Prostate gland (tissue), 2 donors: ENCODE measurements at regions not wholly inside any gene's neighbourhood (a gene's known extent, or its start where the extent isn't known, plus 50 kb on each side); places are given as distances from the start of the nearest gene placed in this dataset.

Experiments used
- DNase-seq: peaks from one replicate; pipeline ENCODE4 v3.0.0-alpha.2; 2019; ENCODE audit warnings: low spot score
- H3K27ac ChIP-seq, 2 donors: fragments of 200-600 bp; sonication (generic); 2 replicates each; pipeline ENCODE4 v1.5.1; 2017 to 2019
- H3K27me3 ChIP-seq: fragments of 200-600 bp; sonication (generic); replicated peaks from 2 replicates; pipeline ENCODE4 v1.5.1; 2019; ENCODE audit not compliant: insufficient read depth
- H3K36me3 ChIP-seq, 2 donors: fragments of 200-600 bp; sonication (generic); 1 replicate in 1 of 2; 2 replicates in 1 of 2; pipeline versions ENCODE4 v1.5.1 to v1.8.1; 2017 to 2019
- H3K4me1 ChIP-seq: fragments of 200-600 bp; sonication (generic); replicated peaks from 2 replicates; pipeline ENCODE4 v1.5.1; 2019
- H3K4me3 ChIP-seq, 2 donors: fragments of 200-600 bp; sonication (generic); 2 replicates each; pipeline ENCODE4 v1.5.1; 2017 to 2019
- H3K9me3 ChIP-seq: fragments of 200-600 bp; sonication (generic); 2 replicates; pipeline ENCODE4 v1.5.1; 2017
- POLR2A ChIP-seq: fragments of 450-650 bp; IDR thresholded peaks from one replicate; pipeline ENCODE4 v1.6.1; 2016; ENCODE audit warnings: antibody characterized with exemption, mild to moderate bottlenecking
- POLR2AphosphoS5 ChIP-seq: sonication (generic); formaldehyde crosslinking; IDR thresholded peaks from one replicate; pipeline ENCODE4 v1.6.1; 2017; ENCODE audit warnings: antibody characterized with exemption
- WGBS: methylation state at CpG from one replicate; pipeline ENCODE4 v1.1.5; 2018; 5-methylcytosine and 5-hydroxymethylcytosine counted together
- intact Hi-C: fragments of 100-400 bp; cut with DNase I; formaldehyde crosslinking; loops from one replicate; pipeline ENCODE4 v1.14.2; 2022
- TF ChIP-seq, protein P1 (sequence below), 4 experiments: fragments of 200-600 bp in 2 of 4; fragments of 450-650 bp in 2 of 4; sonication (generic) in 2 of 4; IDR thresholded peaks; 1 replicate in 3 of 4; 2 replicates in 1 of 4; pipeline ENCODE4 v1.5.1; 2016 to 2019; ENCODE audit warnings: antibody characterized with exemption in 4 of 4, mild to moderate bottlenecking in 2 of 4, moderate library complexity in 2 of 4

DNA sequence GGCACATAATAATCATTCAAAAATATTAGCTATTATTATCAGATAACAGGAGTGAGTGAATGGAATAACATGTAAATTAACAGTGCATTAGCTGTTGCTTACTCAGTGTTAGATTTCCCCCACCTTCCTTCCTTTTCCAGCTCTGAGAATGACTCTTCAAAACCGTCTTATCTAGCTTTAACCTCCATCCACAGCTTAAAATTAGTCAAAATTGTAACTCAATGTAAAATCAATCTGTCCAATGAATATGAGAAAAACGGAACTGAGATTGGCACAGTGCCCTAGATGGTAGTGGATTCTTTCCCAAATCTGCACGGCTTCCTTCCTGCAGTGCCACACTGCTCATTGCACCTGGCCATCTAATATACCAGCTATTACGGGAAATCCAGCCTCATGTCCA is 156.8 kb upstream of the BDNF start:
- TF ChIP-seq POLR2A (no peak), POLR2AphosphoS5 (no peak)
- TF ChIP-seq, protein P1, sequence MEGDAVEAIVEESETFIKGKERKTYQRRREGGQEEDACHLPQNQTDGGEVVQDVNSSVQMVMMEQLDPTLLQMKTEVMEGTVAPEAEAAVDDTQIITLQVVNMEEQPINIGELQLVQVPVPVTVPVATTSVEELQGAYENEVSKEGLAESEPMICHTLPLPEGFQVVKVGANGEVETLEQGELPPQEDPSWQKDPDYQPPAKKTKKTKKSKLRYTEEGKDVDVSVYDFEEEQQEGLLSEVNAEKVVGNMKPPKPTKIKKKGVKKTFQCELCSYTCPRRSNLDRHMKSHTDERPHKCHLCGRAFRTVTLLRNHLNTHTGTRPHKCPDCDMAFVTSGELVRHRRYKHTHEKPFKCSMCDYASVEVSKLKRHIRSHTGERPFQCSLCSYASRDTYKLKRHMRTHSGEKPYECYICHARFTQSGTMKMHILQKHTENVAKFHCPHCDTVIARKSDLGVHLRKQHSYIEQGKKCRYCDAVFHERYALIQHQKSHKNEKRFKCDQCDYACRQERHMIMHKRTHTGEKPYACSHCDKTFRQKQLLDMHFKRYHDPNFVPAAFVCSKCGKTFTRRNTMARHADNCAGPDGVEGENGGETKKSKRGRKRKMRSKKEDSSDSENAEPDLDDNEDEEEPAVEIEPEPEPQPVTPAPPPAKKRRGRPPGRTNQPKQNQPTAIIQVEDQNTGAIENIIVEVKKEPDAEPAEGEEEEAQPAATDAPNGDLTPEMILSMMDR (IDR thresholded peaks at IDR 0.05): no peak
- H3K27me3 ChIP-seq: no peaks in the 10 kb centered on the region
- intact Hi-C loops: no loop called here
- H3K9me3 ChIP-seq: no peaks in the 10 kb centered on the region
- no peak for DNase-seq
- no peaks in the 10 kb centered on the region for H3K36me3 ChIP-seq
- no peak overlapping the region for H3K27ac ChIP-seq
- WGBS: 53% methylated on average over 4 of the region's 4 CpGs
- no peak overlapping the region for H3K4me3 ChIP-seq
- no peaks in the 10 kb centered on the region for H3K4me1 ChIP-seq

DNA sequence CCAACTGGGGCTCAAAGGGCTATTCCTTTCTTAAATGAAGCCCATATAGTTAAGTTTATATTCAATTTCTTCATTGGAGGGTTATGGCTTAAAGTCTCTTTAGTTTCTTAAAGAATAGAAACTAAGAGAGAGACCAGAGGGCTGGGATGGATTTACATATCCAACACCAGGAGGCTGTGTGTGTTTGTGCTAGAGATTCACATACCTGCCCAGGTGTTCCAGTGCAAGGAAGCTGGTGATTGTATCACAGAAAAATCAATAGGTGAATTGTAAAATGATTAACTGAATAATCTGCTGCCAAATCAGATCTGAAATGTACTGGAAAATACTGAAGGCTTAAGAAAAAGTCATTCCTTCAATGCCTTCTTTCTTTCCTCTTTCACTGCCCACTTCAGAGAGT is 148.2 kb upstream of the BDNF start:
- H3K27me3 ChIP-seq: no peaks in the 10 kb centered on the region
- H3K27ac ChIP-seq: no peak overlapping the region
- TF ChIP-seq POLR2A (no peak), POLR2AphosphoS5 (no peak)
- TF ChIP-seq, protein P1 (IDR thresholded peaks at IDR 0.05): no peak
- intact Hi-C loops: no loop called here
- no peaks in the 10 kb centered on the region for H3K9me3 ChIP-seq
- no peaks in the 10 kb centered on the region for H3K4me1 ChIP-seq
- no peak overlapping the region for H3K4me3 ChIP-seq
- DNase-seq: no peak
- H3K36me3 ChIP-seq: no peaks in the 10 kb centered on the region

DNA sequence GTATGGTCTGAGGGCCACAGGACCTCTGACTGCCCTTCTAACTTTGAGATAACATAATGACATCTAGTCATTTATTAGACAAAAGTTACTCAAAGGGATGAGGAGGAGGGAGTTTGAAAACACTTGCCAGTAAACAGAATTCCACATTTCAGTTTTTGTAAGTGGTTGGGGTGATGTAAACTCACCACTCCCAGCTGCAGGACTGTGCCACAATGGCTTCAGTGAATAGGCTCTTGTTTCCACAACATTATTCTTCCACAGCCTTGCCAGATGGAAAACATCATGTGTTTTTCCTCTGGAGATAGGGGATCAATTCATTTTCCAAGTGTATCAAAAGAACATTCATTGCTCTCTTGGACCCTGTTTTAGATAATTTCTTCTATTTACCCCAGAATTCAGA is 147.2 kb upstream of the BDNF start:
- TF ChIP-seq POLR2A (no peak), POLR2AphosphoS5 (no peak)
- TF ChIP-seq, protein P1 (IDR thresholded peaks at IDR 0.05): no peak
- Histone ChIP-seq H3K9me3 (no peaks in the 10 kb centered on the region), H3K27ac (no peak overlapping the region), H3K4me1 (no peaks in the 10 kb centered on the region), H3K4me3 (no peak overlapping the region), H3K36me3 (no peaks in the 10 kb centered on the region), H3K27me3 (no peaks in the 10 kb centered on the region)
- DNase-seq: no peak
- intact Hi-C loops: no loop called here

GRCh38 chr11:27842290-27842689 is 142.0 kb upstream of the BDNF start:
- H3K36me3 ChIP-seq: no peaks in the 10 kb centered on the region
- intact Hi-C loops: no loop called here
- no peak for TF ChIP-seq POLR2AphosphoS5
- TF ChIP-seq POLR2A: no peak
- TF ChIP-seq, protein P1 (IDR thresholded peaks at IDR 0.05): no peak

DNA sequence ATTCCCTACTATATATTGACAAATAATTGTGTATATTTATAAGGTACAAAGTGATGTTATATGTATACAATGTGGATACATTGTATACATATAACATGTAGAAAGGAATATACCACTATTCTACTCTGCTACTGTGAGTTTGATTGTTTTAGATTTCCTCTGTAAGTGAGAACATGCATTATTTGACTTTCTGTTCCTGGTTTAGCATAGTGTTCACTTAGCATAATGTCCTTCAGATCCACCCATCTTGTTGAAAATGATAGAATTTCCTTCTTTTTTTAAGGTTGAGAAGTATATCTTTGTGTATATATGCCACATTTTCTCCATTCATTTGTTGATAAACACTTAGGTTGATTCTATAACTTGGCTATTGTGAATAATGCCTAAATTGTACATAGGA is 140.8 kb upstream of the BDNF start:
- Histone ChIP-seq H3K27me3 (no peaks in the 10 kb centered on the region), H3K9me3 (no peaks in the 10 kb centered on the region), H3K4me3 (no peak overlapping the region), H3K36me3 (no peaks in the 10 kb centered on the region), H3K4me1 (no peaks in the 10 kb centered on the region), H3K27ac (no peak overlapping the region)
- intact Hi-C loops: no loop called here
- TF ChIP-seq, protein P1 (IDR thresholded peaks at IDR 0.05): no peak
- no peak for TF ChIP-seq POLR2A
- no peak for TF ChIP-seq POLR2AphosphoS5
- no peak for DNase-seq

More at GRCh38 chr11:27842290-27842689, 142.0 kb upstream of the BDNF start:
- DNase-seq: no peak
- H3K4me3 ChIP-seq: no peak overlapping the region
- H3K4me1 ChIP-seq: no peaks in the 10 kb centered on the region
- H3K27me3 ChIP-seq: no peaks in the 10 kb centered on the region
- H3K9me3 ChIP-seq: no peaks in the 10 kb centered on the region
- H3K27ac ChIP-seq: no peak overlapping the region
